ENCODE measurements at regions not wholly inside any gene's neighbourhood (a gene's known extent, or its start where the extent isn't known, plus 50 kb on each side); places are given as distances from the start of the nearest gene placed in this dataset.

- no peak for TF ChIP-seq ZFX (IDR thresholded peaks at IDR 0.05; ENCODE audit: borderline replicate concordance)
- no peak overlapping the region for H3K27ac ChIP-seq
Measured at GRCh38 chr12:11978726-11979384, 91.9 kb upstream of the BCL2L14 start.

GRCh38 chr12:11980115-11980514 is 90.6 kb upstream of the BCL2L14 start:
- no peak overlapping the region for H3K27ac ChIP-seq
- TF ChIP-seq CTCF (IDR thresholded peaks at IDR 0.05) (no peak), ZFX (IDR thresholded peaks at IDR 0.05; ENCODE audit: borderline replicate concordance) (no peak)

- H3K27ac ChIP-seq = no peak overlapping the region
- TF ChIP-seq CTCF (IDR thresholded peaks at IDR 0.05) = no peak
- TF ChIP-seq ZFX (IDR thresholded peaks at IDR 0.05; ENCODE audit: borderline replicate concordance) = no peak
Measured at GRCh38 chr12:11981121-11981733, 89.5 kb upstream of the BCL2L14 start.

- TF ChIP-seq CTCF (IDR thresholded peaks at IDR 0.05) = no peak
- no peak for TF ChIP-seq ZFX (IDR thresholded peaks at IDR 0.05; ENCODE audit: borderline replicate concordance)
Measured at GRCh38 chr12:11984417-11984816, 86.3 kb upstream of the BCL2L14 start.

GRCh38 chr12:11986165-11986564 is 84.6 kb upstream of the BCL2L14 start:
- no peak for TF ChIP-seq CTCF (IDR thresholded peaks at IDR 0.05)
- TF ChIP-seq ZFX (IDR thresholded peaks at IDR 0.05; ENCODE audit: borderline replicate concordance) = no peak
- no peak overlapping the region for H3K27ac ChIP-seq

More at GRCh38 chr12:11984417-11984816, 86.3 kb upstream of the BCL2L14 start:
- H3K27ac ChIP-seq = no peak overlapping the region

- H3K27ac ChIP-seq = no peak overlapping the region
- TF ChIP-seq CTCF (IDR thresholded peaks at IDR 0.05) (no peak), ZFX (IDR thresholded peaks at IDR 0.05; ENCODE audit: borderline replicate concordance) (no peak)
Measured at GRCh38 chr12:11987901-11988300, 82.8 kb upstream of the BCL2L14 start.

GRCh38 chr12:11991604-11992003 is 79.1 kb upstream of the BCL2L14 start:
- no peak overlapping the region for H3K27ac ChIP-seq
- TF ChIP-seq ZFX (IDR thresholded peaks at IDR 0.05; ENCODE audit: borderline replicate concordance) (no peak), CTCF (IDR thresholded peaks at IDR 0.05) (no peak)

Data from 22Rv1 (cell line).